Stomach (tissue), 8 donors: ENCODE measurements at regions not wholly inside any gene's neighbourhood (a gene's known extent, or its start where the extent isn't known, plus 50 kb on each side); places are given as distances from the start of the nearest gene placed in this dataset.

Experiments
- DNase-seq, 2 donors: peaks; one replicate each; pipeline versions ENCODE4 v3.0.0 to v3.0.0-alpha.2; 2013 to 2019
- H3K27ac ChIP-seq, 5 donors: fragments of 200-600 bp in 4 of 5; sonication (generic) in 4 of 5; one replicate each; pipeline ENCODE4 v1.5.1; 2013 to 2019; ENCODE audit warnings: mild to moderate bottlenecking in 1 of 5, moderate library complexity in 1 of 5
- H3K27me3 ChIP-seq, 3 donors: fragments of 200-600 bp; sonication (generic); one replicate each; pipeline ENCODE4 v1.5.1; 2017 to 2019; ENCODE audit warnings: mixed run types in 1 of 3
- H3K36me3 ChIP-seq, 4 donors: fragments of 200-600 bp; sonication (generic); 1 replicate in 3 of 4; 2 replicates in 1 of 4; pipeline ENCODE4 v1.5.1; 2016 to 2019
- H3K4me1 ChIP-seq, 4 donors: fragments of 200-600 bp; sonication (generic); one replicate each; pipeline ENCODE4 v1.5.1; 2016 to 2019
- H3K4me3 ChIP-seq, 4 donors: fragments of 200-600 bp; sonication (generic) in 3 of 4; one replicate each; pipeline ENCODE4 v1.5.1; 2016 to 2019; ENCODE audit warnings: mild to moderate bottlenecking in 1 of 4
- H3K9me3 ChIP-seq, 4 donors: fragments of 200-600 bp; sonication (generic); one replicate each; pipeline ENCODE4 v1.5.1; 2016 to 2019
- CTCF ChIP-seq, 7 experiments: fragments of 450-650 bp in 4 of 7; fragments of 200-600 bp in 3 of 7; sonication (generic) in 3 of 7; IDR thresholded peaks; one replicate each; pipeline ENCODE4 v1.5.1; 2016 to 2019; ENCODE audit warnings: antibody characterized with exemption in 7 of 7, control low read depth in 2 of 7, mild to moderate bottlenecking in 1 of 7
- EP300 ChIP-seq: sonication (generic); formaldehyde crosslinking; IDR thresholded peaks from one replicate; pipeline ENCODE4 v1.6.1; 2017; ENCODE audit warnings: antibody characterized with exemption
- POLR2A ChIP-seq, 4 donors: fragments of 450-650 bp; IDR thresholded peaks; one replicate each; pipeline ENCODE4 v1.6.1; 2016; ENCODE audit warnings: antibody characterized with exemption in 4 of 4, control low read depth in 2 of 4, mild to moderate bottlenecking in 1 of 4, moderate library complexity in 1 of 4
- POLR2AphosphoS5 ChIP-seq, 3 donors: sonication (generic); formaldehyde crosslinking; IDR thresholded peaks; one replicate each; pipeline ENCODE4 v1.6.1; 2016; ENCODE audit warnings: antibody characterized with exemption in 3 of 3
- WGBS, 5 donors: extraction: QIAGEN DNeasy Blood & Tissue Kit in 3 of 5; methylation state at CpG; one replicate each; pipeline versions ENCODE4 v1.1.5 to v1.1.7; 2013 to 2018; 5-methylcytosine and 5-hydroxymethylcytosine counted together
- intact Hi-C: fragments of 100-400 bp; cut with DNase I; formaldehyde crosslinking; loops from one replicate; pipeline ENCODE4 v1.15.1; 2023; ENCODE audit warnings: low total_unique reads
- donor health status: healthy with polysubstance abuse.
- donor health status: Bipolar disorder and iron deficiency.
- donor health status: healthy.

GRCh38 chr6:126195625-126196236, 144.2 kb upstream of the CENPW start:
- no peak for TF ChIP-seq EP300
- TF ChIP-seq CTCF (IDR thresholded peaks at IDR 0.05), result no peak
- TF ChIP-seq POLR2AphosphoS5 (IDR thresholded peaks at IDR 0.05), result no peak
- no peak for TF ChIP-seq POLR2A (IDR thresholded peaks at IDR 0.05)
- no peaks in the 10 kb centered on the region for H3K4me1 ChIP-seq
- no peak for DNase-seq
- WGBS, 5 donors, result 74 to 82% (median 82%) methylated on average over 1 of the region's 1 CpG
- H3K27ac ChIP-seq, result no peak overlapping the region
- no peak overlapping the region for H3K4me3 ChIP-seq
- no peaks in the 10 kb centered on the region for H3K27me3 ChIP-seq
- intact Hi-C loops, result no loop called here
- no peaks in the 10 kb centered on the region for H3K36me3 ChIP-seq
- H3K9me3 ChIP-seq, result no peaks in the 10 kb centered on the region

GRCh38 chr6:126198631-126199030, 141.3 kb upstream of the CENPW start:
- Histone ChIP-seq H3K9me3 (no peaks in the 10 kb centered on the region), H3K4me3 (no peak overlapping the region), H3K27ac (no peak overlapping the region), H3K4me1 (no peaks in the 10 kb centered on the region), H3K27me3 (no peaks in the 10 kb centered on the region), H3K36me3 (no peaks in the 10 kb centered on the region)
- intact Hi-C loops, result no loop called here
- no peak for DNase-seq
- TF ChIP-seq POLR2A (IDR thresholded peaks at IDR 0.05), result no peak
- 36 to 51% (median 47%) methylated on average over 2 of the region's 2 CpGs for WGBS, 5 donors

GRCh38 chr6:126199466-126199865, 140.4 kb upstream of the CENPW start:
- TF ChIP-seq POLR2A (IDR thresholded peaks at IDR 0.05) (no peak), EP300 (no peak), POLR2AphosphoS5 (IDR thresholded peaks at IDR 0.05) (no peak), CTCF (IDR thresholded peaks at IDR 0.05) (no peak)
- Histone ChIP-seq H3K4me3 (no peak overlapping the region), H3K9me3 (no peaks in the 10 kb centered on the region), H3K36me3 (no peaks in the 10 kb centered on the region), H3K27ac (no peak overlapping the region), H3K27me3 (no peaks in the 10 kb centered on the region), H3K4me1 (no peaks in the 10 kb centered on the region)
- 89 to 94% (median 90%) methylated on average over 1 of the region's 1 CpG for WGBS, 5 donors
- no peak for DNase-seq
- intact Hi-C loops, result no loop called here

GRCh38 chr6:126202707-126203106, 137.2 kb upstream of the CENPW start:
- intact Hi-C loops, result no loop called here
- Histone ChIP-seq H3K9me3 (no peaks in the 10 kb centered on the region), H3K36me3 (no peaks in the 10 kb centered on the region), H3K27me3 (no peaks in the 10 kb centered on the region), H3K4me3 (no peak overlapping the region), H3K4me1 (no peaks in the 10 kb centered on the region), H3K27ac (no peak overlapping the region)
- 81 to 88% (median 86%) methylated on average over 2 of the region's 2 CpGs for WGBS, 5 donors
- DNase-seq, result no peak
- TF ChIP-seq POLR2AphosphoS5 (IDR thresholded peaks at IDR 0.05) (no peak), POLR2A (IDR thresholded peaks at IDR 0.05) (no peak), EP300 (no peak), CTCF (IDR thresholded peaks at IDR 0.05) (no peak)

- intact Hi-C loops, result no loop called here
- WGBS, 5 donors, result 74 to 96% (median 91%) methylated on average over 4 of the region's 4 CpGs
- H3K4me1 ChIP-seq, result no peaks in the 10 kb centered on the region
- no peak for DNase-seq
- H3K27me3 ChIP-seq, result no peaks in the 10 kb centered on the region
- no peak overlapping the region for H3K27ac ChIP-seq
- no peaks in the 10 kb centered on the region for H3K36me3 ChIP-seq
- no peak for TF ChIP-seq EP300
- no peak for TF ChIP-seq POLR2AphosphoS5 (IDR thresholded peaks at IDR 0.05)
- TF ChIP-seq CTCF (IDR thresholded peaks at IDR 0.05), result no peak
- no peak for TF ChIP-seq POLR2A (IDR thresholded peaks at IDR 0.05)
- H3K4me3 ChIP-seq, result no peak overlapping the region
- no peaks in the 10 kb centered on the region for H3K9me3 ChIP-seq
These were observed 135.8 kb upstream of the CENPW start for GRCh38 chr6:126204126-126204525.
